ENCODE measurements at regions not wholly inside any gene's neighbourhood (a gene's known extent, or its start where the extent isn't known, plus 50 kb on each side); places are given as distances from the start of the nearest gene placed in this dataset.

DNA sequence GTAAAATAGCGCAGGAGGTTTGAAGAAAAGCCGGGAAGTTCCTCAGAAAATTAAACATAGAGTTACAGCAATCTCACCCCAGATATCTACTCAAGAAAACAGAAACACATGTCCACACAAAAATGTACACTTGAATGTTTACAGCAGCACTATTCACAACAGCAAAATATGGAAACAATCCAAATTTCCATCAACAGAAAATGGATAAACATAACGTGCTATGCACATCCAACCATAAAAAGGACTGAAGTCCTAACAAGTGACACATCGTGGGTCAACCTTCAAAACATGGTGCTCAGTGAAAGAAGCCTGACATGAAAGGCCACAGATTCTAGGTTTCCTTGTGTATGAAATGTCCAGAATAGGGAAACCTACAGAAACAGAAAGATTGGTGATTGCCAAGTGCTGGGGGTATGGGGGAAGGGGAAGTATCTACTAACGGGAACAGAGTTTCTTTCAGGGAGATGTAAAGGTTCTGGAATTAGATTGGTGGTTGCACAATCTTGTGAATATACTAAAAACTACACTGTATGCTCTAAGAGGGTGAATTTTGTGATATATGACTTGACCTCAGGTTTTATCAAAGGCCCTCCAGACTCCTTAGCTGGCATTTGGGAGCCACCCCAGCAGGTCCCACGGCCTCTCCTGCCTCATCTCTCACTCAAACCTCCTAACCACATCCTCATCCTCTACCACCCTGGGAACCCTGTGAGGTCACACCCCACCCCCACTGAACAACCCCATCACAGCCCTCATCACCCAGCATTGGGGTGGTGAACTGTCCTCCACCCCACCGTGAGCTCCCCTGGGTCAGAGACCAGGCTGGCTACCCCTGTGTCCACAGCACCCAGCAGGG, 69.2 kb upstream of the PRR5 start:
- H3K27ac Mint-ChIP-seq: no peak overlapping the region
- DNase-seq (ENCODE audit: low spot score in 2 of 2, unreplicated experiment in 2 of 2): no peak
- H3K9me3 Mint-ChIP-seq: peaks cover 7% of the 10 kb centered on the region
- H3K27me3 Mint-ChIP-seq (ENCODE audit: low read depth): peaks cover 29% of the 10 kb centered on the region
- no peak overlapping the region for H3K4me3 Mint-ChIP-seq
- TF ChIP-seq, protein P1, sequence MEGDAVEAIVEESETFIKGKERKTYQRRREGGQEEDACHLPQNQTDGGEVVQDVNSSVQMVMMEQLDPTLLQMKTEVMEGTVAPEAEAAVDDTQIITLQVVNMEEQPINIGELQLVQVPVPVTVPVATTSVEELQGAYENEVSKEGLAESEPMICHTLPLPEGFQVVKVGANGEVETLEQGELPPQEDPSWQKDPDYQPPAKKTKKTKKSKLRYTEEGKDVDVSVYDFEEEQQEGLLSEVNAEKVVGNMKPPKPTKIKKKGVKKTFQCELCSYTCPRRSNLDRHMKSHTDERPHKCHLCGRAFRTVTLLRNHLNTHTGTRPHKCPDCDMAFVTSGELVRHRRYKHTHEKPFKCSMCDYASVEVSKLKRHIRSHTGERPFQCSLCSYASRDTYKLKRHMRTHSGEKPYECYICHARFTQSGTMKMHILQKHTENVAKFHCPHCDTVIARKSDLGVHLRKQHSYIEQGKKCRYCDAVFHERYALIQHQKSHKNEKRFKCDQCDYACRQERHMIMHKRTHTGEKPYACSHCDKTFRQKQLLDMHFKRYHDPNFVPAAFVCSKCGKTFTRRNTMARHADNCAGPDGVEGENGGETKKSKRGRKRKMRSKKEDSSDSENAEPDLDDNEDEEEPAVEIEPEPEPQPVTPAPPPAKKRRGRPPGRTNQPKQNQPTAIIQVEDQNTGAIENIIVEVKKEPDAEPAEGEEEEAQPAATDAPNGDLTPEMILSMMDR (IDR thresholded peaks at IDR 0.05; ENCODE audit: unreplicated experiment): no peak
- H3K4me1 Mint-ChIP-seq: no peaks in the 10 kb centered on the region
- H3K36me3 Mint-ChIP-seq: no peaks in the 10 kb centered on the region

DNA sequence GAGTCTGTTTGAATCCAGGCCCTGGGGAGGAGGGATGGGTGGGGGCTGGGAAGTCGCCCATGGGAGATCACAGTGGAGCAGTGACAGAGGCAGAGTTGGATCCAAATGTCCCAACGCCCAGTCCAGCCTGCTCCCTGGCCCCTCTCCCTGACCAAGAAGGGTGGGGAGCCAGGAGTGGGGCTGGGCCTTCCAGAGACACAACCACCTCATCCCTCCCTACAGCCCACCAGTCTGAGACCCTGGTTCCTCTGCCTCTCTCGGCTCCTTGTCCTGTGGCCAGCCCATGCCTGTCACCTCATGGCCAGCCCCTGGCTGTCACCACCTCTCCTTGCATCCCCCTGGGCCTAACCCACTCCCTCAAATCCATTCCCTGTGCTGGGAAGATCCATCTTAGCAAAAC, 71.2 kb upstream of the PRR5 start:
- DNase-seq (ENCODE audit: low spot score in 2 of 2, unreplicated experiment in 2 of 2): no peak
- Mint-ChIP-seq H3K36me3 (no peaks in the 10 kb centered on the region), H3K27ac (no peak overlapping the region), H3K9me3 (peaks cover 7% of the 10 kb centered on the region), H3K4me1 (no peaks in the 10 kb centered on the region), H3K27me3 (ENCODE audit: low read depth) (peaks cover 39% of the 10 kb centered on the region), H3K4me3 (no peak overlapping the region)
- TF ChIP-seq, protein P1 (IDR thresholded peaks at IDR 0.05; ENCODE audit: unreplicated experiment): no peak

DNA sequence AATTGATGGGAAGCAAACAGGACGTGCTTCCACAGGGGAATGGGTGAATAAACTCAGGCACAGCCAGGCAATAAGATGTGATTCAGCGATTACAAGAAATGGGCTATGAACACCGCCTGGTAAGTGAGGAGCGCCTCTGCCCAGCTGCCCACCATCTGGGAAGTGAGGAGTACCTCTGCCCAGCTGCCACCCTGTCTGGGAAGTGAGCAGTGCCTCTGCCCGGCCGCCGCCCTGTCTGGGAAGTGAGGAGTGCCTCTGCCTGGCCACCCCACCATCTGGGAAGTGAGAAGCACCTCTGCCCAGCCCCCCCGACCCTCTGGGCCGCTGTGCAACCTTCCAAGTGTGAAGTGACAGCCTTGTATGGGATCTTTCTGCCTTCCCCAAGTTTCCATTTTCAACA, 73.2 kb upstream of the PRR5 start:
- Mint-ChIP-seq H3K36me3 (no peaks in the 10 kb centered on the region), H3K4me1 (no peaks in the 10 kb centered on the region), H3K9me3 (peaks cover 7% of the 10 kb centered on the region), H3K27me3 (ENCODE audit: low read depth) (peaks cover 48% of the 10 kb centered on the region), H3K27ac (no peak overlapping the region), H3K4me3 (no peak overlapping the region)
- no peak for DNase-seq (ENCODE audit: low spot score in 2 of 2, unreplicated experiment in 2 of 2)
- TF ChIP-seq, protein P1 (IDR thresholded peaks at IDR 0.05; ENCODE audit: unreplicated experiment): no peak

DNA sequence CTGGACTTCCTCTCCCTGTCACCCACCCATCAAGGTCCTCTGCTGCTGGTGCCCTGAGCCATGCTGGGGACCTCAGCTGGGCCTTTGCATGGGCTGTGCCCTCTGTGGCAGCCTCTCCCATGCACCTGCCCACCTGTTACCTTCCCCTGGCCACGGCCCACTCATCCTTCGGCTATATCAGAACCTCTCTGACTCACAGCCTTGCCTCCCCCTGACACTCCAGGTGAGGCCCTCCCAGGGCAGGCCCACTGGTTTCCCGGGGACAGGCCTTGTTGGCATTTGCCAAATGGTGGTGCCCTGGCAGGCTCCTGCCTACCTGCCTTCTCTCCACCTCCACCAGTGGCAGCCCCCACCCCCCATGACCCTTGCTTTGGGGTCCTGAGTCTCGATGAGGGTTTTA, 73.7 kb upstream of the PRR5 start:
- no peaks in the 10 kb centered on the region for H3K36me3 Mint-ChIP-seq
- no peaks in the 10 kb centered on the region for H3K4me1 Mint-ChIP-seq
- peaks cover 53% of the 10 kb centered on the region for H3K27me3 Mint-ChIP-seq (ENCODE audit: low read depth)
- TF ChIP-seq, protein P1 (IDR thresholded peaks at IDR 0.05; ENCODE audit: unreplicated experiment): no peak
- H3K9me3 Mint-ChIP-seq: peaks cover 7% of the 10 kb centered on the region
- H3K4me3 Mint-ChIP-seq: no peak overlapping the region
- DNase-seq (ENCODE audit: low spot score in 2 of 2, unreplicated experiment in 2 of 2): no peak
- peak overlapping the region; percentile 16 for H3K27ac Mint-ChIP-seq

DNA sequence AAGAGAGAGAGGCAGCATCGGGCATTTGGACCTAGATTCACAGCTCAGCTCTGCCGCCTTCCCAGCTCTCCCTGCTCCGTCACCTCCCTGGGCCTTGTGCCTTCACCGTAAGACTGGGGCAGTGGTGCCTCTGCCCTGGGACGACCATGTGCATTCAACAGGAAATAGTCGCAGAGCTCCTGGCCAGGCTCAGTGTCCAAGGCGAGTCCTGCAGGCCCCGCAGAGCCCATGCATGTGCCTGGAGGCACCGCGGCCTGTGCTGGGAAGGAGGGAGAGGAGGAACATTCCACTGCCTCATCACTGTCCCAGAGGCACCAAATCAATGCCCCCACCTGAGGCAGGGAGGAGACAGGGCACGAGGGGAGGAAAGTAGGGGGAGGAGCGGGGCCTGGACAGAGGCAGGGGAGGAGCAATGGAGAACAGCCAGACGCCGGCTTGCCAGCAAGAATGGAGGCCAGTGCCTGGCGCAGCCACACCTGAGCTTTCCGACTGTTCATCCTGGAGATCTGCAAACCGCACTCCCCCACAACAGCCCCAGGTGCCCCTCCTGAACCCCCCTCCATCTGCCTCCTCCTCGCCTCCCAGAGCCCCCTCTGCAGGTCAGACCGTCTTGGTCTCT, 74.4 kb upstream of the PRR5 start:
- Mint-ChIP-seq H3K4me3 (no peak overlapping the region), H3K4me1 (no peaks in the 10 kb centered on the region), H3K27me3 (ENCODE audit: low read depth) (peaks cover 57% of the 10 kb centered on the region), H3K36me3 (no peaks in the 10 kb centered on the region), H3K9me3 (peaks cover 7% of the 10 kb centered on the region), H3K27ac (no peak overlapping the region)
- TF ChIP-seq, protein P1 (IDR thresholded peaks at IDR 0.05; ENCODE audit: unreplicated experiment): no peak
- no peak for DNase-seq (ENCODE audit: low spot score in 2 of 2, unreplicated experiment in 2 of 2)
